Urothelium cell line (cell line): ENCODE measurements at regions not wholly inside any gene's neighbourhood (a gene's known extent, or its start where the extent isn't known, plus 50 kb on each side); places are given as distances from the start of the nearest gene placed in this dataset.
"Not testable (repeated sequence)": the region's sequence is repeated elsewhere in the genome, so short reads cannot be mapped to it uniquely, and the experiment has no call there.

Experiments used
- DNase-seq: peaks from one replicate; pipeline ENCODE4 v3.0.0; 2011; ENCODE audit warnings: low spot score, mixed read lengths
- FAIRE-seq: peaks from 2 replicates; lab custom pipeline; 2011; peaks lifted over from hg19 to GRCh38; lab: Jason Lieb, UNC

GRCh38 chr4:107470173-107470572, 249.9 kb downstream of the PAPSS1 start:
- FAIRE-seq: no peak
- DNase-seq: no peak

GRCh38 chr4:107468812-107469211, 251.2 kb downstream of the PAPSS1 start:
- FAIRE-seq: no peak
- no peak for DNase-seq

- FAIRE-seq (no peak), DNase-seq (no peak)
Measured at GRCh38 chr4:107468156-107468555, 251.9 kb downstream of the PAPSS1 start.

GRCh38 chr4:107467461-107467860, 252.6 kb downstream of the PAPSS1 start:
- FAIRE-seq (no peak), DNase-seq (no peak)

- DNase-seq (no peak), FAIRE-seq (no peak)
Measured at GRCh38 chr4:107458194-107458593, 261.8 kb downstream of the PAPSS1 start.

GRCh38 chr4:107453987-107454386, 266.0 kb downstream of the PAPSS1 start:
- FAIRE-seq (no peak), DNase-seq (no peak)

- DNase-seq: no peak
- FAIRE-seq: no peak
Measured at GRCh38 chr4:107452717-107453630, 267.1 kb downstream of the PAPSS1 start.

GRCh38 chr4:107449611-107450369, 270.2 kb downstream of the PAPSS1 start:
- DNase-seq: no peak
- no peak for FAIRE-seq

- no peak for FAIRE-seq
- DNase-seq: no peak
Measured at GRCh38 chr4:107442538-107443111, 277.4 kb downstream of the PAPSS1 start.

- peak; percentile 5 for FAIRE-seq
- no peak for DNase-seq
Measured at GRCh38 chr4:107439401-107439800, 280.6 kb downstream of the PAPSS1 start.

GRCh38 chr4:107436471-107436870, 283.6 kb downstream of the PAPSS1 start:
- not testable (repeated sequence) for FAIRE-seq, DNase-seq

- no peak for DNase-seq
- FAIRE-seq: no peak
Measured at GRCh38 chr4:107432451-107432850, 287.6 kb downstream of the PAPSS1 start.

GRCh38 chr4:107423677-107424405, 296.2 kb downstream of the PAPSS1 start:
- DNase-seq (no peak), FAIRE-seq (no peak)

- not testable (repeated sequence) for FAIRE-seq, DNase-seq
Measured at GRCh38 chr4:107419536-107419935, 300.5 kb downstream of the PAPSS1 start.

- no peak for DNase-seq
- FAIRE-seq: peak; percentile 13
Measured at GRCh38 chr4:107419052-107419451, 301.0 kb downstream of the PAPSS1 start.

GRCh38 chr4:107415490-107415889, 304.5 kb downstream of the PAPSS1 start:
- FAIRE-seq, DNase-seq: not testable (repeated sequence)

- DNase-seq, FAIRE-seq: not testable (repeated sequence)
Measured at GRCh38 chr4:107409872-107410271, 310.2 kb downstream of the PAPSS1 start.

- no peak for FAIRE-seq
- DNase-seq: no peak
Measured at GRCh38 chr4:107408968-107409367, 311.1 kb downstream of the PAPSS1 start.

GRCh38 chr4:107404591-107405300, 315.3 kb downstream of the PAPSS1 start:
- no peak for FAIRE-seq
- DNase-seq: no peak

GRCh38 chr4:107402291-107402690, 317.7 kb downstream of the PAPSS1 start:
- DNase-seq: no peak
- FAIRE-seq: no peak
